B cell (primary cell): ENCODE measurements at regions not wholly inside any gene's neighbourhood (a gene's known extent, or its start where the extent isn't known, plus 50 kb on each side); places are given as distances from the start of the nearest gene placed in this dataset.

Source experiments
- ATAC-seq: fragments of 200-7000 bp; cut with Tn5 transposase; one replicate; pipeline ENCODE4 v1.10.0; 2021; ENCODE audit warnings: low read depth, mild to moderate bottlenecking, moderate number of reproducible peaks, moderate library complexity
- CTCF ChIA-PET: fragments of 350-600 bp; sonication (Branson Sonifier 250); formaldehyde crosslinking; loops from one replicate; lab custom pipeline; 2021; ENCODE audit warnings: antibody characterized with exemption, inconsistent platforms; lab: Charles Lee
- POLR2A ChIA-PET: fragments of 350-600 bp; sonication (Branson Sonifier 250); formaldehyde crosslinking; loops from one replicate; lab custom pipeline; 2021; ENCODE audit warnings: antibody characterized with exemption; lab: Charles Lee
- DNase-seq: peaks from one replicate; pipeline ENCODE4 v3.0.0; 2013
- H2AFZ ChIP-seq: 2 replicates; pipeline ENCODE4 v1.6.1; 2012; ENCODE audit warnings: mild to moderate bottlenecking, low read depth, low read length; ENCODE audit not compliant: insufficient read depth, poor library complexity, severe bottlenecking
- H3K27ac ChIP-seq, 2 donors: 1 replicate in 1 of 2; 2 replicates in 1 of 2; pipeline ENCODE4 v1.5.1; 2012 to 2013; ENCODE audit warnings: low read length in 2 of 2, mild to moderate bottlenecking in 2 of 2, moderate library complexity in 1 of 2
- H3K27me3 ChIP-seq, 4 experiments: fragments of 200-600 bp in 1 of 4; sonication (generic) in 1 of 4; replicated peaks in 1 of 4; 1 replicate in 2 of 4; 2 replicates in 2 of 4; pipeline versions ENCODE4 v1.6.1 to v1.7.0; 2013 to 2016; ENCODE audit warnings: low read length in 3 of 4, mild to moderate bottlenecking in 2 of 4, mixed read lengths in 1 of 4, moderate library complexity in 1 of 4; ENCODE audit not compliant: insufficient read depth in 4 of 4, control insufficient read depth in 3 of 4; ENCODE audit errors: control extremely low read depth in 1 of 4
- H3K36me3 ChIP-seq, 2 experiments: replicated peaks in 1 of 2; 1 replicate in 1 of 2; 2 replicates in 1 of 2; pipeline versions ENCODE4 v1.6.1 to v1.7.1; 2013; ENCODE audit warnings: low read length in 1 of 2; ENCODE audit not compliant: insufficient read depth in 2 of 2, control insufficient read depth in 1 of 2; ENCODE audit errors: control extremely low read depth in 1 of 2, extremely low read depth in 1 of 2
- H3K4me1 ChIP-seq, 2 donors: fragments of 200-600 bp in 1 of 2; sonication (generic) in 1 of 2; 1 replicate in 1 of 2; 2 replicates in 1 of 2; pipeline versions ENCODE4 v1.5.1 to v1.6.1; 2013 to 2017; ENCODE audit warnings: low read length in 2 of 2; ENCODE audit not compliant: control insufficient read depth in 2 of 2, insufficient read depth in 2 of 2
- H3K4me2 ChIP-seq: replicated peaks from 2 replicates; pipeline ENCODE3; 2012; ENCODE audit warnings: mild to moderate bottlenecking, low read depth, low read length; ENCODE audit not compliant: poor library complexity, severe bottlenecking
- H3K4me3 ChIP-seq, 5 experiments: fragments of 200-600 bp in 1 of 5; sonication (generic) in 1 of 5; 1 replicate in 3 of 5; 2 replicates in 2 of 5; pipeline versions ENCODE4 v1.5.1 to v1.7.0; 2011 to 2016; ENCODE audit warnings: low read length in 4 of 5, mild to moderate bottlenecking in 4 of 5, low read depth in 2 of 5, control low read depth in 1 of 5, moderate library complexity in 1 of 5; ENCODE audit not compliant: insufficient read depth in 1 of 5; ENCODE audit errors: control extremely low read depth in 1 of 5, extremely low read depth in 1 of 5
- H3K79me2 ChIP-seq: fragments of 200-600 bp; sonication (generic); one replicate; pipeline ENCODE4 v1.6.0; 2016; ENCODE audit warnings: low read length; ENCODE audit not compliant: control insufficient read depth, insufficient read depth
- H3K9ac ChIP-seq: fragments of 200-600 bp; sonication (generic); 2 replicates; pipeline ENCODE4 v1.6.1; 2017; ENCODE audit warnings: mild to moderate bottlenecking, low read length, moderate library complexity
- H3K9me3 ChIP-seq, 3 donors: one replicate each; pipeline versions ENCODE4 v1.6.1 to v1.7.1; 2013; ENCODE audit warnings: low read length in 2 of 3; ENCODE audit not compliant: control insufficient read depth in 2 of 3, insufficient read depth in 1 of 3; ENCODE audit errors: control extremely low read depth in 1 of 3
- H4K20me1 ChIP-seq: 2 replicates; pipeline ENCODE4 v1.6.0; 2012; ENCODE audit warnings: mild to moderate bottlenecking, low read length; ENCODE audit not compliant: insufficient read depth, control insufficient read depth, poor library complexity, severe bottlenecking
- H3K27ac Mint-ChIP-seq: one replicate; pipeline ENCODE4 v1.8.0; 2021; ENCODE audit warnings: mixed read lengths
- H3K27me3 Mint-ChIP-seq: one replicate; pipeline ENCODE4 v1.8.0; 2021; ENCODE audit warnings: mixed read lengths
- H3K4me1 Mint-ChIP-seq: one replicate; pipeline ENCODE4 v1.8.0; 2021; ENCODE audit warnings: mixed read lengths
- H3K4me3 Mint-ChIP-seq: one replicate; pipeline ENCODE4 v1.8.0; 2021; ENCODE audit warnings: mixed read lengths
- H3K9me3 Mint-ChIP-seq: one replicate; pipeline ENCODE4 v1.8.0; 2022; ENCODE audit warnings: mixed read lengths; ENCODE audit not compliant: insufficient read depth
- CTCF ChIP-seq: fragments of 200-600 bp; IDR thresholded peaks from one replicate; pipeline ENCODE4 v1.8.0; 2022; ENCODE audit warnings: antibody characterized with exemption, mild to moderate bottlenecking
- EZH2 ChIP-seq: IDR thresholded peaks from 2 replicates; pipeline ENCODE4 v1.6.1; 2012; ENCODE audit warnings: borderline replicate concordance, low read depth, mild to moderate bottlenecking, moderate library complexity, low read length; ENCODE audit not compliant: insufficient read depth, poor library complexity, severe bottlenecking
- WGBS: methylation state at CpG from one replicate; pipeline ENCODE4 v1.1.5; 2013; ENCODE audit warnings: missing lambda C conversion rate; ENCODE audit not compliant: insufficient coverage; 5-methylcytosine and 5-hydroxymethylcytosine counted together
- intact Hi-C: fragments of 100-400 bp; cut with micrococcal nuclease; formaldehyde crosslinking; loops from one replicate; pipeline ENCODE4 v1.10.0; 2022

- H3K9me3 ChIP-seq = no peaks in the 10 kb centered on the region
- H3K4me3 Mint-ChIP-seq = no peak overlapping the region
- H3K4me1 Mint-ChIP-seq = no peaks in the 10 kb centered on the region
- no peak for ATAC-seq
- no peak overlapping the region for H3K4me3 ChIP-seq
- no peaks in the 10 kb centered on the region for H3K27me3 Mint-ChIP-seq
- no peak overlapping the region for H3K9ac ChIP-seq
- no peaks in the 10 kb centered on the region for H3K27me3 ChIP-seq
- 98% methylated on average over 19 of the region's 20 CpGs for WGBS
- no peaks in the 10 kb centered on the region for H3K4me1 ChIP-seq
- CTCF ChIA-PET = no interaction called here
- H3K9me3 Mint-ChIP-seq = no peaks in the 10 kb centered on the region
- POLR2A ChIA-PET = no interaction called here
- H3K4me2 ChIP-seq = no peak overlapping the region
- DNase-seq = no peak
- H3K27ac Mint-ChIP-seq = no peak overlapping the region
- H3K36me3 ChIP-seq = peaks cover 0 to 7% of the 10 kb centered on the region in 2 experiments
- H3K27ac ChIP-seq = no peak overlapping the region
- no peak overlapping the region for H2AFZ ChIP-seq
- H4K20me1 ChIP-seq = no peaks in the 10 kb centered on the region
- TF ChIP-seq CTCF (no peak), EZH2 (no peak)
- H3K79me2 ChIP-seq = no peaks in the 10 kb centered on the region
- intact Hi-C loops = no loop called here
Measured at GRCh38 chr17:68134731-68135130, 99.2 kb downstream of the KPNA2 start.

GRCh38 chr17:68135141-68135887, 99.8 kb downstream of the KPNA2 start:
- Mint-ChIP-seq H3K4me1 (no peaks in the 10 kb centered on the region), H3K4me3 (no peak overlapping the region), H3K27me3 (no peaks in the 10 kb centered on the region), H3K27ac (no peak overlapping the region), H3K9me3 (no peaks in the 10 kb centered on the region)
- ChIA-PET POLR2A (no interaction called here), CTCF (no interaction called here)
- WGBS = 97% methylated on average over 35 of the region's 40 CpGs
- intact Hi-C loops = no loop called here
- H3K27me3 ChIP-seq = no peaks in the 10 kb centered on the region
- DNase-seq = no peak
- no peak overlapping the region for H3K9ac ChIP-seq
- H3K9me3 ChIP-seq = no peaks in the 10 kb centered on the region
- TF ChIP-seq EZH2 (no peak), CTCF (no peak)
- H3K4me1 ChIP-seq = no peaks in the 10 kb centered on the region
- no peak for ATAC-seq
- H3K27ac ChIP-seq = no peak overlapping the region
- no peak overlapping the region for H3K4me3 ChIP-seq
- no peak overlapping the region for H3K4me2 ChIP-seq
- no peak overlapping the region for H2AFZ ChIP-seq
- H3K36me3 ChIP-seq = peaks cover 0 to 7% of the 10 kb centered on the region in 2 experiments
- no peaks in the 10 kb centered on the region for H4K20me1 ChIP-seq
- H3K79me2 ChIP-seq = no peaks in the 10 kb centered on the region
